HG03571 (cell line): ENCODE measurements at regions not wholly inside any gene's neighbourhood (a gene's known extent, or its start where the extent isn't known, plus 50 kb on each side); places are given as distances from the start of the nearest gene placed in this dataset.
A peak's percentile ranks its signal among the peaks of the same experiment; 100 is the strongest.
"Not testable (repeated sequence)": the region's sequence is repeated elsewhere in the genome, so short reads cannot be mapped to it uniquely, and the experiment has no call there.

ENCODE experiments used
- ATAC-seq: cut with Tn5 transposase; IDR thresholded peaks from one replicate; pipeline ENCODE4 v1.9.1; 2021; ENCODE audit not compliant: unreplicated experiment

GRCh38 chr6:11891547-11891946 is 112.9 kb upstream of the ADTRP start:
- no peak for ATAC-seq

DNA sequence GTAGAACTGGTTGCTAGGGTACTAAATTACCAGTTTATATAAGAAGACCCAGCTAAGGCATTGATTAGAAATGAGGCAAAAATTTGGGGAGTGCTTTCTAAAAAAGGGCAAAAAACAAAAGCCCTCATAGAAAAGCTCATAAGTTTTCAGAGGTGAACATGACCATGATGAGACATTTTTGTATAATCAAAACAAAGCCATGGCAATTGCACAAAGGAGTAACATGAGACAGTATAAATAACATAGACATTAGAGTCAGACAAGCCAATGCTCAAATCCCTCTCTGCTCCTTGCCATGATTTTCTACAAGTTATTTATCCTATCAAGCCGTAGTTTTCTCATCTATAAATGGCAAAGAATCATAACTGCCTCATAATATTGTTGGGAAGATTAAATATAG is 112.2 kb upstream of the ADTRP start:
- no peak for ATAC-seq

GRCh38 chr6:11890209-11890608 is 111.6 kb upstream of the ADTRP start:
- no peak for ATAC-seq

- ATAC-seq = no peak
Observed at GRCh38 chr6:11889572-11889971, 111.0 kb upstream of the ADTRP start.

DNA sequence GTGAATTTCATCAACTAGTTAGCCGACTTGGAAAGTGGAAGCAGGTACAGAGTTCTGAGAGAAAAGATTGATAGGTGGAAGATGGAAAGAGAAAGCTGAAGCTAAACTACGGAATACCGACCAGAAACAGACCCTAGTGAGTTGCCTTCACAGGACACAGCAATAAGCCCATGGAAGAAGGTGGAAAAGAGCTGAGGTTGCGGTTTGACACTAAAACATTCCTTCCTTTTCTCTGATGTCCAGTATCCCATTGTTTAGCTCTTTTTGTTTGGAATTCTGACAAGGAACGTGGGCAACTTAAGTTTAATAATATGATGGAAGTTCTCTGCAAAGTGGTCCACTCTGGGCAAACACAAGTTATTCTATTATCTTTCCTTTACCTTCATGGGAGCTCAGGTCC is 110.1 kb upstream of the ADTRP start:
- no peak for ATAC-seq

- ATAC-seq = no peak
Observed at GRCh38 chr6:11885159-11885558, 106.6 kb upstream of the ADTRP start.

- not testable (repeated sequence) for ATAC-seq
Observed at GRCh38 chr6:11883471-11883870, 104.9 kb upstream of the ADTRP start.

GRCh38 chr6:11880156-11880555 is 101.6 kb upstream of the ADTRP start:
- ATAC-seq = not testable (repeated sequence)

DNA sequence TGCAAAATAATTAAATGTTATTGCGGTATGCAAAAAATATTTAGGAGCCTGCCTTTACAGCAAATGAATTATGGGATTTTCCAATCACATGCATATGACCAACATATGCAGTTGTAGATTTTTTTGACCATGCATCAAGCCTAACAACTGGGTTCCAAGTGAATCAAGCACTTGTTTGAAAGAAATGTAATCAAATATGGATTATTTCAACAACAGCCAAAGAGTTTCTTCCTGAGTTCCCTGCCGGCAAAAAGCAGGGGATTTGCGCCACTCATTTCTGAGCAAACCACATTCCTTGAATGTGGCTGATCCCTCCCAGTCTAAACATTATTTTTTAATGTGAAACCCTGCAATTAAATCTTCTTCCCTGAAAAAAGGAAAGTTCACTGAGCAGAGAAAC is 100.1 kb upstream of the ADTRP start:
- no peak for ATAC-seq

DNA sequence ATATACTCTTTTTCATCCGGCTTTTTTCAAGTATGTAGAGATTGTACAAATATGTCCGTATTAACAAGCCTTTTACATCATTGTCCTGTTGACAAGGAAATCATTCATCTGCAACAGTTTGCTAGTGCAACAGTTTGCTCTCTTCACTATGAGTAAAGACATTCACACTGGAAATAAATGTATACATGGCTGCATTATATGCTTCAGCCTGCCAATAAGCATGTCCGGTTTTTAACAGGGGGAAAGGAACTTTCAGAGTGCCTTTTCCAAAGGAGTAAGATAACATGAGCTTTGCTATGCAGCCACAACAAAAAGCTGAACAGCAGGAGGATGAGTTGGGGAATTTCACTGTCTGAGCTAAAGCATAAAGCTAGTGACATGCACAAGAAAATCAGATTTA is 99.4 kb upstream of the ADTRP start:
- no peak for ATAC-seq

- peak; percentile 83 for ATAC-seq
Observed at GRCh38 chr6:11876934-11877433, 98.4 kb upstream of the ADTRP start.

GRCh38 chr6:11875325-11876109 is 96.9 kb upstream of the ADTRP start:
- no peak for ATAC-seq

GRCh38 chr6:11869672-11870340 is 91.2 kb upstream of the ADTRP start:
- no peak for ATAC-seq

DNA sequence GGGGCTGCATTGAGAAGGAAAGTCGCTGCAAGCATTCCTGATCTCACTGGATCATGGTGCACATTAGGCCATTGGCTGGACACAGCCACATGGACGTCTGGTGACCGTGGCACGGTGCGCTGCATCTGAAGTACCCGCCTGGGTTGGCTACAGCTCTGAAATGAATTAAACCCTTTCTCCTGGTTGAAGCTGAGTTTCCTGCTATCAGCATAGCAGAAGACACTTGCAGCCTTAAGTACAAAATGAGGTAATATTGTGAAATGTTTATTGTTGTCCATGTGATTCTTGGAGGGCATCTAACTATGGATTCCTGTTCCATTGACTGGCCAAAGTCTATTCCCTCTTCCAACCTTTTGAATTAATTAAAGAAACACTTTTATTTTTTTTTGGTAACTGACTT is 89.8 kb upstream of the ADTRP start:
- no peak for ATAC-seq

- ATAC-seq = no peak
Observed at GRCh38 chr6:11865680-11866300, 87.2 kb upstream of the ADTRP start.

GRCh38 chr6:11858439-11858838 is 79.8 kb upstream of the ADTRP start:
- ATAC-seq = no peak

GRCh38 chr6:11855743-11856142 is 77.1 kb upstream of the ADTRP start:
- ATAC-seq = no peak

- no peak for ATAC-seq
Observed at GRCh38 chr6:11854408-11855165, 76.0 kb upstream of the ADTRP start.

DNA sequence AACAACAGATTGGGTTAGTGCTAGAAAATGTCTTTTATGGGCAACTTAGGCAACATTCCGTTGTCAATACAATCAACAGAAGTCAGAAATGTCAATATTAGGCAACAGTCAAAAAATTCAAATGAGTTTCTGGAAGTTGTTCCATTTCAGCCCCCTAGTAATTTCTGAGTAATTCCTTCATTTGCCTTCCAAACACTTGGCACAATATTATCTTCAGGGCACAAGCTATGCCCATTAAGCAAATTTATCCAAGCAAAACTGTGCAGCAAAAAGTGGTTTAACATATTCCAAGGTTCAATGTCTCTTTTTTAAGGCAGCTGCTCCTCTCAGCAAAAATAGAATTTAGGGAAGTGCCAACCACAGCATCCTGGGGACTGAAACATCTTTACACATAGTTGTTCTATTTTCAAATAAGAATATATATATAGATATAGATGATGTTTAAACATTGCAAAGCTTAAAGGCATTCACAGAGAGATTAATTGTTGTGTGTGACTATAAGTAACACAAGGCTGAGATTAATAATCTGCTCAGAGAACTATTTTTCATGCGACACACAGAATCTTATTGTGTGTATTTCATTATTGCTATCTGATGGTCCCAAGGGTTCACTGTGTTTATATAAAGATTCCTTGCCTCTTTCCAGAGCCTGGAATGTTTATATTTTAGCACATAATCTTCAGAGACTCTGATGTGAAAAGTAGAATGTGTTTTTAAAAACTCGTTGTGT is 75.2 kb upstream of the ADTRP start:
- ATAC-seq = no peak

DNA sequence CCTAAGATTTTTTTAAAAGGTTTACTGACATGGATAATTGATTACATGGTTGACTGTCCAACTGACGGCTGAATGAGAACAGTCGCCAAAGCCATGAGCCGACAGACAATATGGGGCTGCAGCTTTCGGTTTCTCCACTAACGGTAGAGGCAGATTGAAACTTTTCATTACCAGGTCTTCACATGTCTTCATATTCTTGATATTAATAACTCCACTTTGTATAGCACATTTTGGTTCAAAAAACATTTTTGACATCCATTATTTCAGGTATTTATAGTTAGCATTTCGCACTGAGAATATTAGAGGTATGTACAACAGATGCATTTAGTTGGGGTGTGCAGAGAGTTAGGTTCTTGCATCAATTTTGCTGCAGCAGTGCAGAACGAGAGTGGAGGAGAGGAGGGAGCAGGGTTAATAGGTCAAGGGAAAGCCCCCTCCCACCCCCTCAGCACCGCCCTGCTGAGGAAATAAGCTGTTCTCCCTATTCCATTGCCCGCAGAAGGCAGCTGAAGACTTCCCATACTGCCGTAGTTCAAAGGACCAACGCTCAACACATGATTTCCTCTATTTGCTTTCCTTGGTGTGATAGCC is 73.6 kb upstream of the ADTRP start:
- ATAC-seq = no peak
